ENCODE measurements at regions not wholly inside any gene's neighbourhood (a gene's known extent, or its start where the extent isn't known, plus 50 kb on each side); places are given as distances from the start of the nearest gene placed in this dataset.

DNA sequence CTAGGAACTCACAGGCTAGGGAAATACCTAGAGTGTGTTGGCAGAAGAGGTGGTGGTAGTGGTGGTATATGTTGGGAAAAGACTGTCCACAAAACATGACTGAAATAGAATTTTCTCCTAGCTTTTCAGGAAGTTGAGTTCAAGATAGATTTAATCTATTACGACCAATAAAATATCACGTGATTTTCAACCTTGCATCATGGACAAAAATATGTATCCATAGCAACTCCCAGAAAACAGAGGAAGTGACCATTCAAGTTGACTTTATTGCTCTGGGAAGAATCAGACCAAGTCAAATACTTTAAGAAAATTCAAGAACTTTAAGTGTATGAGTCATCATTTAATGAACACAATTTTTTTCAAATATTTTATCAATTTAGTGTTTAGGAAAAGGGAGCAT is 347.0 kb upstream of the ZNF385D start:
- H3K27ac ChIP-seq: no peak overlapping the region
- TF ChIP-seq, protein P1, sequence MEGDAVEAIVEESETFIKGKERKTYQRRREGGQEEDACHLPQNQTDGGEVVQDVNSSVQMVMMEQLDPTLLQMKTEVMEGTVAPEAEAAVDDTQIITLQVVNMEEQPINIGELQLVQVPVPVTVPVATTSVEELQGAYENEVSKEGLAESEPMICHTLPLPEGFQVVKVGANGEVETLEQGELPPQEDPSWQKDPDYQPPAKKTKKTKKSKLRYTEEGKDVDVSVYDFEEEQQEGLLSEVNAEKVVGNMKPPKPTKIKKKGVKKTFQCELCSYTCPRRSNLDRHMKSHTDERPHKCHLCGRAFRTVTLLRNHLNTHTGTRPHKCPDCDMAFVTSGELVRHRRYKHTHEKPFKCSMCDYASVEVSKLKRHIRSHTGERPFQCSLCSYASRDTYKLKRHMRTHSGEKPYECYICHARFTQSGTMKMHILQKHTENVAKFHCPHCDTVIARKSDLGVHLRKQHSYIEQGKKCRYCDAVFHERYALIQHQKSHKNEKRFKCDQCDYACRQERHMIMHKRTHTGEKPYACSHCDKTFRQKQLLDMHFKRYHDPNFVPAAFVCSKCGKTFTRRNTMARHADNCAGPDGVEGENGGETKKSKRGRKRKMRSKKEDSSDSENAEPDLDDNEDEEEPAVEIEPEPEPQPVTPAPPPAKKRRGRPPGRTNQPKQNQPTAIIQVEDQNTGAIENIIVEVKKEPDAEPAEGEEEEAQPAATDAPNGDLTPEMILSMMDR (IDR thresholded peaks at IDR 0.05): no peak
- TF ChIP-seq POLR2A (IDR thresholded peaks at IDR 0.05) (no peak), EP300 (IDR thresholded peaks at IDR 0.05) (no peak)
- no peaks in the 10 kb centered on the region for H3K27me3 ChIP-seq
- no peak overlapping the region for H3K4me3 ChIP-seq
- H3K4me1 ChIP-seq: no peaks in the 10 kb centered on the region
- DNase-seq (ENCODE audit: low spot score in 2 of 2): no peak
- no peaks in the 10 kb centered on the region for H3K9me3 ChIP-seq
- WGBS, 2 donors: 43 to 52% methylated on average over 2 of the region's 2 CpGs
- H3K36me3 ChIP-seq: no peaks in the 10 kb centered on the region

DNA sequence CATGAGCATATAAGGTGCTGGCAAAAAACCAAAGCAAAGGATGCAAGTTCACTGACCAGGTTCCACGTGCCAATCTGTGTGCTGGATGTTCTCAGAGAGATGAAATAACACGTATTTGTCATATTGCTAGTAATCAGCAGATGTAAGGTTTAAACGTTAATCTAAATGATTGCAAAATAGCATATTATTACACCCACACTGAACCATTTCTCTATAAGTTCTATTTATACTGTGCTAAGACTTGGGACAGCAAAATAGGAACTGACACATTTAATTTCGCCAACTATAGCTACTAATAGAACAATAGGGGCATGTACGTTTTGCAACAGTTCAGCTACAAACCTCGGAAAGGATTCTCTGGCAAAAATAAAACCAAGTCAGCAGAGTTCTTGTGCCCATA is 350.3 kb upstream of the ZNF385D start:
- Histone ChIP-seq H3K27me3 (no peaks in the 10 kb centered on the region), H3K9me3 (no peaks in the 10 kb centered on the region), H3K4me3 (no peak overlapping the region), H3K27ac (no peak overlapping the region), H3K36me3 (no peaks in the 10 kb centered on the region), H3K4me1 (no peaks in the 10 kb centered on the region)
- 62 to 78% methylated on average over 6 of the region's 6 CpGs for WGBS, 2 donors
- TF ChIP-seq, protein P1 (IDR thresholded peaks at IDR 0.05): no peak
- TF ChIP-seq POLR2A (IDR thresholded peaks at IDR 0.05): no peak
- no peak for TF ChIP-seq EP300 (IDR thresholded peaks at IDR 0.05)
- DNase-seq (ENCODE audit: low spot score in 2 of 2): no peak

DNA sequence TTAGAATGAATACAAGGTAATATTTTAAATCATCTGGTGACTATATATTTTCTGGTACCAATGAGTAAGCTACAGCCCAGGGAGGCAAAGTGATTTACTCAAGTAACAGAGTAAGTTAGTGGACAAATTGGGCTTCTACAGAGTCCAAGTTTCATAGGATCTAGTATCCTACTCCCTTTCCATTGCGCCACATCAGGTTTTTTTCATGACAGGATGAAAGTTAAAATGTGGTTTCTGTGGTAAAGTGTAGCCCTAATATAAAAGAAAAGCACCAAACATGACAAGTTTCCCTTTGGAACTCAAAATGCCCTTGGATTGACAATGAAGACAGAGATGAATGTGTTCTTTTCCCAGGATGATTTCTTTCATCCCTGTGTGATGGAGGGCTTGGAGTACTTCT is 350.8 kb upstream of the ZNF385D start:
- DNase-seq (ENCODE audit: low spot score in 2 of 2): no peak
- H3K4me1 ChIP-seq: no peaks in the 10 kb centered on the region
- no peaks in the 10 kb centered on the region for H3K36me3 ChIP-seq
- no peaks in the 10 kb centered on the region for H3K9me3 ChIP-seq
- H3K4me3 ChIP-seq: no peak overlapping the region
- H3K27ac ChIP-seq: no peak overlapping the region
- 86 to 88% methylated on average over 1 of the region's 1 CpG for WGBS, 2 donors
- no peaks in the 10 kb centered on the region for H3K27me3 ChIP-seq
- no peak for TF ChIP-seq EP300 (IDR thresholded peaks at IDR 0.05)
- TF ChIP-seq POLR2A (IDR thresholded peaks at IDR 0.05): no peak
- TF ChIP-seq, protein P1 (IDR thresholded peaks at IDR 0.05): no peak

DNA sequence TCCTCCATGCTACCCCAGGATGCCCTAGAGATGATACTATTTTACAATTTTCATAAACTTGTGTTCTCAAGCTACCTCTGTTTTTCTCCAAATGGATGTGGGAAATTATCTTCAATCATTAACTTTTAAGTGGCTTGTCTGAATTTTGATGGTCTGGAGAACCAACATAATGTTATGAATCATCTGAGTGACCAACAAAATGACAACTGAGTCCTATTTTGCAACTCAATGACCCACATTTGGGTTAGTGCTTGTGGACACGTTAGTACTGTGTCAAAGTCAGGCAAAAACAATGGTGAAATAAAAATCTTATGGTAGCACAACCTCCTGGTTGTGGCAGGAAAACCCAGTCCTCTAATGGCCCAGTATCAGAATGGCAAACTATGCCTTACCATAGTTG is 352.4 kb upstream of the ZNF385D start:
- WGBS, 2 donors: 79 to 85% methylated on average over 1 of the region's 1 CpG
- TF ChIP-seq EP300 (IDR thresholded peaks at IDR 0.05): no peak
- TF ChIP-seq, protein P1 (IDR thresholded peaks at IDR 0.05): no peak
- TF ChIP-seq POLR2A (IDR thresholded peaks at IDR 0.05): no peak
- Histone ChIP-seq H3K27me3 (no peaks in the 10 kb centered on the region), H3K27ac (no peak overlapping the region), H3K4me1 (no peaks in the 10 kb centered on the region), H3K36me3 (no peaks in the 10 kb centered on the region), H3K9me3 (no peaks in the 10 kb centered on the region), H3K4me3 (no peak overlapping the region)
- no peak for DNase-seq (ENCODE audit: low spot score in 2 of 2)

DNA sequence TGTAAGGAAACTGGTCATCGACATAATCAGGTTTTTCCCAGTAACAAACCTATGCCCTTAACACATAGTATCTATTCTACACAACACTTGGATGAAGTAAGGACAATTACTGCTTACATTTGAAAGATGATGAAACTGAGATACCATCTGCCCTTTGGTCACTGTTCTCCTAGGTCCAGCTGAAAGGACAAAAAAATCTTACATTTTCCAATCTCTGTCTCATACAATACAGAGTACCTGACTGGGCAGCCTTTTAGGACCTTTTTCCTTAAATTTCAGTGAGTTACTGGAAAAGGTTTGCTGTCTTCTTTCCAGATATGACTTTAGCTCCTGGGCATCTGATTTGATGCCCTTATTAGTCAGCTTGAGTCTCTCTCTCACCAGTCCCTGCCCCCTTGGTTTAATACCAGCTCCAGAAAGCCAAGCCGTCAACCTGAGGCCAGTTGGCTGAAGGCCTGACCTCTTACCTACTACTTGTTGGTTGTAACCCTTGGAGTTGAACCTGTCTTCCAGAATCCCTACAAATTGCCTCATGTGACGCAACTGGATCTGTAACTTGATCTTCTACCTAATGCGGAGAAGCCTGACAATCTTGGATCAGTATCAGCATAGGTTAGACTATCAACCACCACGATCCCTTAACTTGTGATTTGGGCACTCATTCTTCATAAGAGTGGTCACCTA is 355.3 kb upstream of the ZNF385D start:
- no peak overlapping the region for H3K4me3 ChIP-seq
- H3K27ac ChIP-seq: no peak overlapping the region
- no peaks in the 10 kb centered on the region for H3K36me3 ChIP-seq
- TF ChIP-seq EP300 (IDR thresholded peaks at IDR 0.05) (no peak), POLR2A (IDR thresholded peaks at IDR 0.05) (no peak)
- TF ChIP-seq, protein P1 (IDR thresholded peaks at IDR 0.05): no peak
- H3K9me3 ChIP-seq: no peaks in the 10 kb centered on the region
- no peak for DNase-seq (ENCODE audit: low spot score in 2 of 2)
- WGBS, 2 donors: 93 to 97% methylated on average over 5 of the region's 5 CpGs
- no peaks in the 10 kb centered on the region for H3K27me3 ChIP-seq
- no peaks in the 10 kb centered on the region for H3K4me1 ChIP-seq
